ENCODE measurements at regions not wholly inside any gene's neighbourhood (a gene's known extent, or its start where the extent isn't known, plus 50 kb on each side); places are given as distances from the start of the nearest gene placed in this dataset.

- Histone ChIP-seq H4K20me1 (ENCODE audit: insufficient read depth) (no peaks in the 10 kb centered on the region), H2AFZ (ENCODE audit: low read depth, low read length) (no peak overlapping the region), H3K36me3 (ENCODE audit: insufficient read depth, low read length) (no peaks in the 10 kb centered on the region), H3K27me3 (ENCODE audit: insufficient read depth, low read depth, low read length) (no peaks in the 10 kb centered on the region), H3F3A (ENCODE audit: insufficient read depth, low read length, poor library complexity, severe bottlenecking) (peaks cover 5% of the 10 kb centered on the region), H3K79me2 (replicated peaks; ENCODE audit: insufficient read depth, low read length) (no peaks in the 10 kb centered on the region), H3K4me2 (ENCODE audit: low read length) (no peak overlapping the region), H3K9ac (ENCODE audit: low read length) (no peak overlapping the region), H3K27ac (ENCODE audit: low read length) (no peak overlapping the region), H3K4me3 (ENCODE audit: low read length) (no peak overlapping the region), H3K9me3 (ENCODE audit: low read length) (no peaks in the 10 kb centered on the region), H3K9me2 (ENCODE audit: insufficient read depth, low read length) (no peaks in the 10 kb centered on the region)
- no peak for TF ChIP-seq EZH2 (IDR thresholded peaks at IDR 0.05; ENCODE audit: borderline replicate concordance, insufficient read depth, low read length, poor library complexity, severe bottlenecking)
- TF ChIP-seq, protein P1, sequence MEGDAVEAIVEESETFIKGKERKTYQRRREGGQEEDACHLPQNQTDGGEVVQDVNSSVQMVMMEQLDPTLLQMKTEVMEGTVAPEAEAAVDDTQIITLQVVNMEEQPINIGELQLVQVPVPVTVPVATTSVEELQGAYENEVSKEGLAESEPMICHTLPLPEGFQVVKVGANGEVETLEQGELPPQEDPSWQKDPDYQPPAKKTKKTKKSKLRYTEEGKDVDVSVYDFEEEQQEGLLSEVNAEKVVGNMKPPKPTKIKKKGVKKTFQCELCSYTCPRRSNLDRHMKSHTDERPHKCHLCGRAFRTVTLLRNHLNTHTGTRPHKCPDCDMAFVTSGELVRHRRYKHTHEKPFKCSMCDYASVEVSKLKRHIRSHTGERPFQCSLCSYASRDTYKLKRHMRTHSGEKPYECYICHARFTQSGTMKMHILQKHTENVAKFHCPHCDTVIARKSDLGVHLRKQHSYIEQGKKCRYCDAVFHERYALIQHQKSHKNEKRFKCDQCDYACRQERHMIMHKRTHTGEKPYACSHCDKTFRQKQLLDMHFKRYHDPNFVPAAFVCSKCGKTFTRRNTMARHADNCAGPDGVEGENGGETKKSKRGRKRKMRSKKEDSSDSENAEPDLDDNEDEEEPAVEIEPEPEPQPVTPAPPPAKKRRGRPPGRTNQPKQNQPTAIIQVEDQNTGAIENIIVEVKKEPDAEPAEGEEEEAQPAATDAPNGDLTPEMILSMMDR (IDR thresholded peaks at IDR 0.05; ENCODE audit: poor library complexity, severe bottlenecking): no peak
- TF ChIP-seq EP300 (conservative IDR thresholded peaks at IDR 0.05; ENCODE audit: poor library complexity, severe bottlenecking): no peak
- TF ChIP-seq, protein P2, sequence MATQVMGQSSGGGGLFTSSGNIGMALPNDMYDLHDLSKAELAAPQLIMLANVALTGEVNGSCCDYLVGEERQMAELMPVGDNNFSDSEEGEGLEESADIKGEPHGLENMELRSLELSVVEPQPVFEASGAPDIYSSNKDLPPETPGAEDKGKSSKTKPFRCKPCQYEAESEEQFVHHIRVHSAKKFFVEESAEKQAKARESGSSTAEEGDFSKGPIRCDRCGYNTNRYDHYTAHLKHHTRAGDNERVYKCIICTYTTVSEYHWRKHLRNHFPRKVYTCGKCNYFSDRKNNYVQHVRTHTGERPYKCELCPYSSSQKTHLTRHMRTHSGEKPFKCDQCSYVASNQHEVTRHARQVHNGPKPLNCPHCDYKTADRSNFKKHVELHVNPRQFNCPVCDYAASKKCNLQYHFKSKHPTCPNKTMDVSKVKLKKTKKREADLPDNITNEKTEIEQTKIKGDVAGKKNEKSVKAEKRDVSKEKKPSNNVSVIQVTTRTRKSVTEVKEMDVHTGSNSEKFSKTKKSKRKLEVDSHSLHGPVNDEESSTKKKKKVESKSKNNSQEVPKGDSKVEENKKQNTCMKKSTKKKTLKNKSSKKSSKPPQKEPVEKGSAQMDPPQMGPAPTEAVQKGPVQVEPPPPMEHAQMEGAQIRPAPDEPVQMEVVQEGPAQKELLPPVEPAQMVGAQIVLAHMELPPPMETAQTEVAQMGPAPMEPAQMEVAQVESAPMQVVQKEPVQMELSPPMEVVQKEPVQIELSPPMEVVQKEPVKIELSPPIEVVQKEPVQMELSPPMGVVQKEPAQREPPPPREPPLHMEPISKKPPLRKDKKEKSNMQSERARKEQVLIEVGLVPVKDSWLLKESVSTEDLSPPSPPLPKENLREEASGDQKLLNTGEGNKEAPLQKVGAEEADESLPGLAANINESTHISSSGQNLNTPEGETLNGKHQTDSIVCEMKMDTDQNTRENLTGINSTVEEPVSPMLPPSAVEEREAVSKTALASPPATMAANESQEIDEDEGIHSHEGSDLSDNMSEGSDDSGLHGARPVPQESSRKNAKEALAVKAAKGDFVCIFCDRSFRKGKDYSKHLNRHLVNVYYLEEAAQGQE (IDR thresholded peaks at IDR 0.05; ENCODE audit: borderline replicate concordance): no peak
- no peak for TF ChIP-seq RAD21 (conservative IDR thresholded peaks at IDR 0.05)
- no peak for TF ChIP-seq SMC3 (conservative IDR thresholded peaks at IDR 0.05; ENCODE audit: poor library complexity)
- no peak for TF ChIP-seq TAF1 (IDR thresholded peaks at IDR 0.05; ENCODE audit: low read depth)
- no peak for TF ChIP-seq POLR2AphosphoS5 (IDR thresholded peaks at IDR 0.05)
- no peak for TF ChIP-seq MXI1 (conservative IDR thresholded peaks at IDR 0.05; ENCODE audit: poor library complexity, severe bottlenecking)
These were observed 184.4 kb downstream of the TSHZ3 start for GRCh38 chr19:31164791-31165251.

DNA sequence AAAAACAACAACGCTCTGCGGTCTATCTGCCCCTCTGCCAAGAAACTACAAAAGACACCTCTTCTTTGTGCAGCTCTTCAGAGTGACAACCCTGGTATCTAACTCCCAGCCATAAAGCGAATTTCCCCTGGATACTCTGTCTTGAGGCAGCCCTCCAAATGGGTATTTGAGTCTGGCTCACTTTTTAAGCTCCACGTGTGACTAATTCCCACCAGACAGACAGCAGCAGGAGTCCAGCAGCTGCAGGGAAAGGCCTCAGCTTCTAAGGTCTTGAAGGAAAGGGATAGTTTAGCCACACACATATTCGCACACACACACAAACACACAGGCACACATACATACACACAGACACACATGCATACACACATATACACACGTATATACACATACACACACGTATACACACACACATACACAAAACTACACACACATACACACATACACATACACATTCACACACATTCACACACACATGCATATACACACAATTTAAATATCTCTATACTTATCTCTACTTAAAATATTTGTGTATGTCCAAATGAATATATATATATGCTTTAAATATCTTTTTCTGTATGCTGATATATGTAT, 188.8 kb downstream of the TSHZ3 start:
- no peak for TF ChIP-seq RAD21 (conservative IDR thresholded peaks at IDR 0.05)
- no peak for TF ChIP-seq TAF1 (IDR thresholded peaks at IDR 0.05; ENCODE audit: low read depth)
- TF ChIP-seq POLR2AphosphoS5 (IDR thresholded peaks at IDR 0.05): no peak
- TF ChIP-seq EZH2 (IDR thresholded peaks at IDR 0.05; ENCODE audit: borderline replicate concordance, insufficient read depth, low read length, poor library complexity, severe bottlenecking): no peak
- TF ChIP-seq, protein P2 (IDR thresholded peaks at IDR 0.05; ENCODE audit: borderline replicate concordance): no peak
- TF ChIP-seq, protein P1 (IDR thresholded peaks at IDR 0.05; ENCODE audit: poor library complexity, severe bottlenecking): no peak
- TF ChIP-seq EP300 (conservative IDR thresholded peaks at IDR 0.05; ENCODE audit: poor library complexity, severe bottlenecking): no peak
- no peak for TF ChIP-seq MXI1 (conservative IDR thresholded peaks at IDR 0.05; ENCODE audit: poor library complexity, severe bottlenecking)
- no peak for TF ChIP-seq SMC3 (conservative IDR thresholded peaks at IDR 0.05; ENCODE audit: poor library complexity)
- H3K27ac ChIP-seq (ENCODE audit: low read length): no peak overlapping the region
- H3F3A ChIP-seq (ENCODE audit: insufficient read depth, low read length, poor library complexity, severe bottlenecking): no peaks in the 10 kb centered on the region

More for the DNA sequence above, 188.8 kb downstream of the TSHZ3 start:
- Histone ChIP-seq H3K9me2 (ENCODE audit: insufficient read depth, low read length) (no peaks in the 10 kb centered on the region), H3K27me3 (ENCODE audit: insufficient read depth, low read depth, low read length) (no peaks in the 10 kb centered on the region), H3K36me3 (ENCODE audit: insufficient read depth, low read length) (no peaks in the 10 kb centered on the region), H3K4me2 (ENCODE audit: low read length) (no peak overlapping the region), H3K4me3 (ENCODE audit: low read length) (no peak overlapping the region), H3K9ac (ENCODE audit: low read length) (no peak overlapping the region), H3K79me2 (replicated peaks; ENCODE audit: insufficient read depth, low read length) (no peaks in the 10 kb centered on the region), H3K9me3 (ENCODE audit: low read length) (peaks cover 3% of the 10 kb centered on the region), H2AFZ (ENCODE audit: low read depth, low read length) (no peak overlapping the region), H4K20me1 (ENCODE audit: insufficient read depth) (no peaks in the 10 kb centered on the region)

All from neural cell (in vitro differentiated cells).